Urinary bladder (tissue), 3 donors: ENCODE measurements at regions not wholly inside any gene's neighbourhood (a gene's known extent, or its start where the extent isn't known, plus 50 kb on each side); places are given as distances from the start of the nearest gene placed in this dataset.

Experiments
- DNase-seq: peaks from one replicate; pipeline ENCODE4 v3.0.0-alpha.2; 2015; ENCODE audit errors: extremely low spot score
- H3K27ac ChIP-seq: one replicate; pipeline ENCODE4 v1.5.1; 2013; ENCODE audit warnings: low read depth, mild to moderate bottlenecking, moderate library complexity
- H3K36me3 ChIP-seq: one replicate; pipeline ENCODE4 v1.6.1; 2013; ENCODE audit warnings: mild to moderate bottlenecking, moderate library complexity; ENCODE audit not compliant: insufficient read depth
- H3K4me1 ChIP-seq: one replicate; pipeline ENCODE4 v1.6.1; 2013; ENCODE audit warnings: mild to moderate bottlenecking, moderate library complexity; ENCODE audit not compliant: insufficient read depth
- H3K4me3 ChIP-seq: one replicate; pipeline ENCODE4 v1.5.1; 2013; ENCODE audit warnings: low read depth, low read length
- WGBS: extraction: QIAGEN DNeasy Blood & Tissue Kit; methylation state at CpG from one replicate; pipeline ENCODE4 v1.1.7; 2013; 5-methylcytosine and 5-hydroxymethylcytosine counted together
- donor health status: healthy with polysubstance abuse.
- donor health status: healthy.

DNA sequence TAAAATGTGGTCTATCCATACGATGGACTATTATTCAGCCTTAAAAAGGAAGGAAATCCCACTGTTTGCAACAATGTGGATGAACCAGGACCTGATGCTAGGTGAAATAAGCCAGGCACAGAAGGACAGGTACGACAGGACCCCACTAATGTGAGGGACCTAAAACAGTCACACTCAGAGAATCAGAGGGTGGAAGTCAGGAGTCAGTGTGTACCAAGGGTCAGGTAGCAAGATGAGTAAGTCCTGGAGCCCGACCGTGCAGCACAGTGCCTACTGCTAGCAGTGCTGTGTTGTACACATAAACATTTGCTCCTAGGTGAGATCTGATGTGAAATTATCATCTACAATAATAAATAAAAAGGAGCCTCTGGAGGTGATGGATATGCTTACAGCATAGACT is 322.3 kb downstream of the GLRX3 start:
- Histone ChIP-seq H3K36me3 (no peaks in the 10 kb centered on the region), H3K4me3 (no peak overlapping the region), H3K27ac (no peak overlapping the region), H3K4me1 (no peaks in the 10 kb centered on the region)
- no peak for DNase-seq
- WGBS: 75% methylated on average over 4 of the region's 4 CpGs

DNA sequence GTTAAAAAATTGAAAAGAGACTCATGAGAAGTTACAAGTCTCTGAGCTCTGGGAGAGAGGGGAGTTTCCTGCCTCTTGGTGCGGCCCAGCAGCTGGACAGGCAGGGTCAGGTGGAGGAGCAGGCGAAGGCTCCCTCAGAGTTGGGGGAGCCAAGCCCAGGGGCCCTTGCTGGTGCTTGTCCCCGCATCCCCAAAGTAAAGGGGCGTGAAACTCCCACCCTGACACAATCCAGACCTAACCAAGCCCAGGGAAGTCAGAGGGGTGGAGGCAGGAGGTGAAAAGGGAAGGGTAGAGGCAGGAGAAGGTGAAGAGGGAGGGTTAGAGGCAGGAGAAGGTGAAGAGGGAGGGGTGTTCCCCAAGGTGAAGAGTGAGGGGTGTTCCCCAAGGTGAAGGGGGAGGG is 322.8 kb downstream of the GLRX3 start:
- WGBS: 71% methylated on average over 4 of the region's 4 CpGs
- no peak overlapping the region for H3K4me3 ChIP-seq
- DNase-seq: no peak
- no peak overlapping the region for H3K27ac ChIP-seq
- H3K36me3 ChIP-seq: no peaks in the 10 kb centered on the region
- no peaks in the 10 kb centered on the region for H3K4me1 ChIP-seq

DNA sequence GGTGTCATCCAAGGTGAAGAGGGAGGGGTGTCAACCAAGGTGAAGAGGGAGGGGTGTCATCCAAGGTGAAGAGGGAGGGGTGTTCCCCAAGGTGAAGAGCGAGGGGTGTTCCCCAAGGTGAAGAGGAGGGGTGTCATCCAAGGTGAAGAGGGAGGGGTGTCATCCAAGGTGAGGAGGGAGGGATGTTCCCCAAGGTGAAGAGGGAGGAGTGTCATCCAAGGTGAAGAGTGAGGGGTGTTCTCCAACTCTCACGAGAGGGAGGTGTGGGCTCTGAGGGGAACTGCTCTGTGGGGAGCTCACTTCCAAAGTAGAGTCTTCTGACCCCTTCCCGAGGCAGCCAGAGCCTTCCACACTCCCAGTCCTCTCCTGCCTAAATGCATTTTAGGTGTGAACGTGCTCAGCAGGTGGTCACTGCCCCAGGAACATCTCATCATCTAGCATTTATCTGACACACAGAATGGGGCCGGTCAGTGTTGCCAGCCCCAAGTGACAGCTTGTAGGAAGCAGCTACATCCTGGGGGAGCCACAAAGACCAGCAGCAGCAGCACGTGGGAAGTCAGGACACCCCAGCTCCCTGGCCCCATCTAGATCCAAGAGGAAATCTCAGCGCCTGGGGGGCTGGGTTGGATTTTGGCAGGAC is 323.8 kb downstream of the GLRX3 start:
- 78% methylated on average over 7 of the region's 7 CpGs for WGBS
- Histone ChIP-seq H3K4me1 (no peaks in the 10 kb centered on the region), H3K36me3 (no peaks in the 10 kb centered on the region), H3K27ac (no peak overlapping the region), H3K4me3 (no peak overlapping the region)
- DNase-seq: no peak

DNA sequence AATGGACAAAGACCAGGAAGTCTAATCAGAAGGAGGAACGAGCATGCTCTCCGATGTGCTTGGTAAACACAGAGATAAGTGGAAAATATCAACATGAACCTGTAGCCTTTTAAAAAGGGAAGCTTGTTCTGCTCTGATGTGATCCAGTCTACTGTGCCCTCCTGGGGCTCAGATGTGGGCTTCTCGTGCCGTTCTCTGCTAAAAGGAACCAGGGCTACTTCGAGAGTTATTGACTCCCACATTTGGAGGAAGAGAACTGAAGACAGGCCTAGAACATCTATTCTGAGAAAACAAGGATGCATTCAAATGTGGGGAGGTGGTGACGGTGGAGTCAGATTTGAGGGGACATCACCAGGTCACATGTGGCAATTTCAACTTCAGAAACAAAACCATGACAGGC is 325.4 kb downstream of the GLRX3 start:
- no peaks in the 10 kb centered on the region for H3K36me3 ChIP-seq
- H3K27ac ChIP-seq: no peak overlapping the region
- no peak for DNase-seq
- no peak overlapping the region for H3K4me3 ChIP-seq
- WGBS: 71% methylated on average over 6 of the region's 6 CpGs
- H3K4me1 ChIP-seq: no peaks in the 10 kb centered on the region

DNA sequence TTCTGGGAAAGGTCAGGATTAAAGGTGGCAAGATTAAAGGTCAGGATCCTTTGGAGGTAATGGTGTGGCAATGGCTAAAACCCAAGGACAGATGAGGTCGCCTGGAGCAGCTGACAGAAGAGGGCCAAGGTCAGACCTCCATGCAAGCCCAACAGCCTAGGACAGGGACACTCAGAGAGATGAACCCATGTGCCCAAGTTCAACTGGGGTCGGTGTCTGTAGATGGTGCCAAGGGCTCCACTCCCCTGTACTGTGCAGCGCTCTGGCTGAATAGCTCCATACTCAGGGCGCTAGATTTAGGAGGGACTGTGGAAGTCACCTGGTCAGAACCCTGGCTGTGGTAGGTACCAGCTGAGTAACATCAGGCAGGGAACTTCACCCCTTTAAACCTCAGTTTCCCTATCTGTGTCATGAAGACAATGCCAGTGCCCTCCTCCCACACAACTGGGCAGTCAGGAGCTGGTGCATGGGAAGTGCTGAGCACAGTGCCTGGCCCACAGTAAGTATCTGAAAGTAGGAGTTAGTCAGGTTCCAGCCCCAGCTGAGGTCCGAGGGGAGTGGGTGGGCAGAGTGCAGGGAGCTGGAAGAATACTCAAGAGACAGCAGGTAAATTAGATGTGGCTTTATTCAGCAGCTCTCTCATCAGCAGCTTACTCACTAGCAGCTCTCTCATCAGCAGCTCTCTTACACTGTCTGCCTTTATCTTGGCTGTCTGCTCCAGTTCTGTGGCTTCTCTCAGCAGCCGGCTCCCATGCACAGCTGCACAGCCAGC is 327.1 kb downstream of the GLRX3 start:
- Histone ChIP-seq H3K27ac (no peak overlapping the region), H3K4me1 (no peaks in the 10 kb centered on the region), H3K36me3 (no peaks in the 10 kb centered on the region), H3K4me3 (no peak overlapping the region)
- WGBS: 75% methylated on average over 6 of the region's 6 CpGs
- no peak for DNase-seq

DNA sequence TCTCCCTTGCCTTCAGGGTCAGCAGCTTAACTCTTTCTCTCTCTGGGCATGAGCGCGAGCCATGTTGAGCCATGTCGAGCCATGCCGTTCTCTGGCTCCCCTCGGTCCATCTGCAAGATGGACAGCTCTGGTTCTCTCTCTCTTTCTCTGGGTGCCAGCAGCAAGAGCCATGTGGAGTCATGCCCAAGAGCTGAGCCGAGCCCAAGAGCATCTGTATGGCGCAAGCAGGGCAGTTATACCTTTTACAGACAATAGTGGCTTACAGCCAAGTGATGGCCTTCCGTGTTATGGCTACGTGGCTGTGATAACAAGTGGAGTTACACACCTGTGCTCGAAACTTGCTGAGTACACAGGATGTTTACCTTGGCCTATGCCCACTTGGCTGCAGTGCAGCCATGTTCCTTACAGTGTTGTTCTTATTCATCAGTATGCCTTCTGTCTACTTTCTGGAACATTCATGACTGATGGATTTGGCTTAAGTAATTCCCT is 327.7 kb downstream of the GLRX3 start:
- WGBS: 84% methylated on average over 10 of the region's 10 CpGs
- Histone ChIP-seq H3K27ac (no peak overlapping the region), H3K4me3 (no peak overlapping the region), H3K36me3 (no peaks in the 10 kb centered on the region), H3K4me1 (no peaks in the 10 kb centered on the region)
- no peak for DNase-seq

DNA sequence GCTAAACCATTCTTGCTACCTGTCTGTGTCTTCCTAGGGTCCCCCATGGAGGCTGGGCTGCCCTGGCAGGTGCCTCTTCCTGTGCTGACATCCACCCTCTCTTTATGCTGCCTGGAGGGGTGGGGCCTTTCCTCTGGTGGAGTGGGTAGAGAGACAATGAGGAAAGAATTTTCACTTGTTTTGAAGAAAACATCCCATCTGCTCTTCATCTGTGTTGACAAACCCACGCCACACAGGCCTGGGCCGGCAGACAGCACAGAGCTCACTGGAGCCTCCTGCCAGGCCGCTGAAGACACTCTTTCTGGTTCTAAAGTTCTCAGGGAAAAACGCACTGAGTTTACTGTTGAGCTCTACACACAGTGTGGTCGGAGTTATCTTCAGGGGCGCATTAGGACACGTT is 328.2 kb downstream of the GLRX3 start:
- H3K4me1 ChIP-seq: no peaks in the 10 kb centered on the region
- H3K27ac ChIP-seq: no peak overlapping the region
- H3K36me3 ChIP-seq: no peaks in the 10 kb centered on the region
- 76% methylated on average over 7 of the region's 7 CpGs for WGBS
- DNase-seq: no peak
- no peak overlapping the region for H3K4me3 ChIP-seq

DNA sequence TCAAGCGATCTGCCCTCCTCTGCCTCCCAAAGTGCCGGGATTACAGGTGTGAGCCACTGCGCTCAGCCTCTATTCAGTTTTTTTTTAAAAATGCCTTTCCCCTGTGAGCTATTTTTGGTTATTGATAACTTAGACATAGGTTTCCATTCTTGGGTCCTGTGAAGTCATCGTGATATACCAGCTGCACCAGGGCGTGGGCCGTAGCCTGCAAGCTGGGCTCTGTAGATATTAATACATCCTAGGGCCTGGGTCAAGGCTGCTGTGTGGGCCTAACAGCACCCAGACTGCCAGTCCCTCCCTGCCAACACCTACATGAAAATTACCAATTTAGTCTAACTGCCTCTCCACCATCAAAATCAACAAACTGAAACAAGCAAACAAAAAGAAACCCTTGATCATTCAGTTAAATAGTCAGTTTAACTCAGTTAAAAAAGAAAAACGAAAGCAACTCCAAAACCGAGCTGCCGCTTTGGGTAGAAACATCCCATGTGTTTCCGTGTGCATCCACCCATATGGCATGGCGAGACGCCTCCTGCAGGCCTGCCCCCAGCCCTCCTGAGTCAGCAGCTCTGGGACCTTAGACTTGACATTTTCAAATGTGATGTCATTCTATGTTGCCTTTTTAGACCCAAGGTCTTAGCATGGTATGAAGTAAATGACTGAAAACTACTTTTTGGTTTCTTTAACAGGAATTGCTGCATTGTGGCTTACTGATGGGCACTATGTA is 330.2 kb downstream of the GLRX3 start:
- H3K27ac ChIP-seq: no peak overlapping the region
- DNase-seq: no peak
- 94% methylated on average over 12 of the region's 12 CpGs for WGBS
- H3K4me1 ChIP-seq: no peaks in the 10 kb centered on the region
- H3K4me3 ChIP-seq: no peak overlapping the region
- no peaks in the 10 kb centered on the region for H3K36me3 ChIP-seq

DNA sequence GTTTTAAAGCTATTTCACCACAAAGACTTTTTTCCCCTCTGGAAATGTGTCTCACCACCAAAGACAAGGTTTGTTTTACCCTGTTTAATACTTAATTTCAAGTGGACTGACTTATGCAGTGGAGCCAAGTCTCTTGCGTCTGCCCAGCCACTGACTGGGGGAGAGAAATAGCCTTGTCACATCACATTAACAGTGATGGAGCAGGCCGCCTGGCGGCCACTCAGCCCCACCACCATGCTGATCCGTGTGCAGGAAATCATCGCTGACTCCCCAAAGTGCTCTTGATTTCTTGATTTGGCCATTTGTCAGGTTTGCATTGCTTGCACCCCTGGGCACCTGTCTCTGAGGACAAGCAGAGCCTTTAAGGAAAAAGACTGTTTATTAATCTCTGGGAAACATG is 334.1 kb downstream of the GLRX3 start:
- Histone ChIP-seq H3K36me3 (no peaks in the 10 kb centered on the region), H3K27ac (no peak overlapping the region), H3K4me3 (no peak overlapping the region), H3K4me1 (no peaks in the 10 kb centered on the region)
- WGBS: 75% methylated on average over 5 of the region's 5 CpGs
- no peak for DNase-seq

DNA sequence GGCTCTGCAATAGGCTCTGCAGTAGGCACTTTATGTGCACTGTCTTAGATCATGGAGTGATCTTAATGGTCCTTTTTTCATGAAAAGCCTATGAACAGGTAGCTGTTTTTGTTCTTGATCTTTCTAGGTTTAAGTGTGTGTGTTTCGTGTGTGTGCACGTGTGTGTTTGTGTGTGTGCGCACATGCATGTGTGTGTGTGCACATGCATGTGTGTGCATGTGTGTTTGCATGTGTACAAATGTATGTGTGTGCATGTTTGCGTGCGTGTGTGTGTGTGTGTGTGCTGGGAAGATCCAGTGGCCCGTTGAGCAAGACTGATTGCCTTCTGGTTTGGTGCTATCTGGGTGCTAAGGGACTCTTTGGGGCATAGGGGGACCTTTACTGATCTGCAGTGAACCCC is 334.8 kb downstream of the GLRX3 start:
- DNase-seq: no peak
- no peaks in the 10 kb centered on the region for H3K4me1 ChIP-seq
- H3K27ac ChIP-seq: no peak overlapping the region
- no peak overlapping the region for H3K4me3 ChIP-seq
- WGBS: 87% methylated on average over 6 of the region's 6 CpGs
- H3K36me3 ChIP-seq: no peaks in the 10 kb centered on the region

DNA sequence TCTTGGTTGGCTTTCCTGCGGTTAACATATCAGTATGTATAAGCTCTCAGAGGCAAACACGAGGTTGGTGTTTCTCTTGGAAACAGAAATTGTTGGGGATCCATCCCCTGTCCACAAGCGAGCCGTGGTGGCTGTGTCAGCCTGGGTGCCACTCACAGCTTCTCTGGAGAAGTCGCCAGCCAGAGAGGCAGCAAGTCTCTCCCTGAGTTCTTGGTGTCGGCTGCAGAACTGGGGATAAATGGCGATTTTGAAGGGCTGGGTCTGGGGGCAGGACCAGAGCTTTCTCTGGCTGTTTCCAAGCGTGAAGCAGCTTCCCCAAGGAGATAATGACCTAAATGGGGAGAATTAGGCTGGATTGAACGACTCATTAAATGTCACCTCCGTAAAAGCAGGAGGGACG is 335.3 kb downstream of the GLRX3 start:
- DNase-seq: no peak
- Histone ChIP-seq H3K4me1 (no peaks in the 10 kb centered on the region), H3K27ac (no peak overlapping the region), H3K36me3 (no peaks in the 10 kb centered on the region), H3K4me3 (no peak overlapping the region)
- WGBS: 48% methylated on average over 11 of the region's 11 CpGs

DNA sequence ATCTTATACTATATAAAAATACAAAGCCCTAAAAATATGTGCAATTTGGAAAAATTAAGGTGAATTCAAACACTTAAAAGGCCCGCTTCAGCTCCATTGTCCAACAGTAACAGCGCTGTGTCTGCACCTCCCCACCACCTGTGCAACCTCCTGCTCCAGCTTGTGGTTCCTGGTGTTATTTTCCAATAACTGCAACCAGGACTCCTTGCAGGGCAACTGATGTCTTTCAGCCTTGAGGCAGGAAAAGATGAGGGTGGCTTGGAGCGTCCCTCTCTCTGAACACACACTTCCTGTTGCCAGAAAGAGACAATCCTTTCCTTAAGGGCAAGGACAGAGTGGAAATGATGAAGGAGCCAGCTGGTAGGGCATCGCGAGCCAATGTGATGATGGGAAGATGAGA is 336.0 kb downstream of the GLRX3 start:
- WGBS: 74% methylated on average over 5 of the region's 5 CpGs
- H3K4me1 ChIP-seq: no peaks in the 10 kb centered on the region
- no peak overlapping the region for H3K4me3 ChIP-seq
- H3K27ac ChIP-seq: no peak overlapping the region
- no peak for DNase-seq
- no peaks in the 10 kb centered on the region for H3K36me3 ChIP-seq

DNA sequence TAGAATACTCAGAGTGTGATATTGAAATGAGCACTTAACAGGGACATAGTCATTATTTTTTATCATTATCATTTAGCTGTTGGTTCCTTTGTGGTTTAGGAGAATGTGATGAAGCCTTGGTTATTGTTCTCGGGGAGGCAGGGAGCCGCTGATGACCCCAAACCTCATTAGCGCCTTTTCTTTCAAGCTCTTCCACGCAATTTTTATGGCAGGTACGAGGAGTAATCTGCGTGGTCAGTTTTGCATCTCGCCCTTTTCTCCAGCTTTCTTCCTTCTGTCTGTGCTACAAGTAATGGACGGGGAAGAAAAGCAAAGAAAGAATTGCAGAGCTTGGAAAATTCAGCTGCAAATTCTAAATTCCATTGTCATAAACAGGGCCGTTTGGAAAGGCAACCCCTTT is 338.4 kb downstream of the GLRX3 start:
- H3K27ac ChIP-seq: no peak overlapping the region
- DNase-seq: no peak

DNA sequence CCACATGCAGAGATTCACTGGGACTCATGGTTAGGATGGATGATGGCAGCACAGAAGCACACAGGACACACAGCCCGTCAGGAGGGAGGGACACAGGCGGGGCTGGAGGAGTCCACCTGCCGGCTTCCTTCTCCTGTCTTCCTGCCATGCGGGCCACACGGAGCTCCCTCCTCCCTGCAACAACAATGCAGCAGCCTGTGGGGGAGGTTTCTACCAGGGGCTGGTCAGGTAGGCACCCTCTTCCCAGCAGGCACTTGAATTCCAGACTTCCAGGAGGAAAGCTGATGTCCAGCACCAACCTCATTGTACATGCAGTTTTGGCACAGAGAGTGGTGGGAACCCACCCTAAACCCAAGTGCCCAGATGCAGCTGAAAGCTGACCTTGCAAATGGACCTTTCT is 341.2 kb downstream of the GLRX3 start:
- Histone ChIP-seq H3K36me3 (no peaks in the 10 kb centered on the region), H3K27ac (no peak overlapping the region), H3K4me3 (no peak overlapping the region), H3K4me1 (no peaks in the 10 kb centered on the region)
- DNase-seq: no peak
- 48% methylated on average over 5 of the region's 5 CpGs for WGBS

More for the DNA sequence above, 338.4 kb downstream of the GLRX3 start:
- WGBS: 53% methylated on average over 9 of the region's 9 CpGs
- H3K36me3 ChIP-seq: no peaks in the 10 kb centered on the region
- H3K4me3 ChIP-seq: no peak overlapping the region
- no peaks in the 10 kb centered on the region for H3K4me1 ChIP-seq
